ENCODE measurements at regions not wholly inside any gene's neighbourhood (a gene's known extent, or its start where the extent isn't known, plus 50 kb on each side); places are given as distances from the start of the nearest gene placed in this dataset.

- no peaks in the 10 kb centered on the region for H3K4me1 Mint-ChIP-seq (ENCODE audit: low read depth)
- H3K4me3 ChIP-seq (ENCODE audit: low read length): no peak overlapping the region
- no peak overlapping the region for H3K27ac ChIP-seq (ENCODE audit: low read depth in 1 of 2, low read length in 2 of 2)
- no peaks in the 10 kb centered on the region for H3K36me3 Mint-ChIP-seq (ENCODE audit: low read depth)
- no peak for DNase-seq
- H3K9me3 ChIP-seq (ENCODE audit: control insufficient read depth in 1 of 2, insufficient read depth in 1 of 2, low read length in 2 of 2): no peaks in the 10 kb centered on the region
- H3K4me3 Mint-ChIP-seq: no peak overlapping the region
- H3K36me3 ChIP-seq (ENCODE audit: insufficient read depth, low read length): no peaks in the 10 kb centered on the region
- POLR2A ChIA-PET: no interaction called here
- intact Hi-C loops (cut with DNase I, micrococcal nuclease): no loop called here
- CTCF ChIA-PET: no interaction called here
- TF ChIP-seq CTCF (IDR thresholded peaks at IDR 0.05): no peak
- no peaks in the 10 kb centered on the region for H3K27me3 ChIP-seq (ENCODE audit: control insufficient read depth in 1 of 2, insufficient read depth in 2 of 2, low read length in 2 of 2)
- H3K9me3 Mint-ChIP-seq: no peaks in the 10 kb centered on the region
- no peak overlapping the region for H3K27ac Mint-ChIP-seq
- no peaks in the 10 kb centered on the region for H3K4me1 ChIP-seq (ENCODE audit: insufficient read depth, low read length)
- no peak for ATAC-seq (ENCODE audit: poor library complexity)
- no peaks in the 10 kb centered on the region for H3K27me3 Mint-ChIP-seq
Measured at GRCh38 chr5:29061381-29061780, 2023.0 kb upstream of the CDH9 start.

GRCh38 chr5:29054694-29055093 is 2016.3 kb upstream of the CDH9 start:
- CTCF ChIA-PET: no interaction called here
- no peak for ATAC-seq (ENCODE audit: poor library complexity)
- Mint-ChIP-seq H3K9me3 (no peaks in the 10 kb centered on the region), H3K27ac (no peak overlapping the region), H3K4me1 (ENCODE audit: low read depth) (no peaks in the 10 kb centered on the region), H3K4me3 (no peak overlapping the region), H3K27me3 (no peaks in the 10 kb centered on the region), H3K36me3 (ENCODE audit: low read depth) (no peaks in the 10 kb centered on the region)
- no peak overlapping the region for H3K4me3 ChIP-seq (ENCODE audit: low read length)
- no peaks in the 10 kb centered on the region for H3K36me3 ChIP-seq (ENCODE audit: insufficient read depth, low read length)
- no peaks in the 10 kb centered on the region for H3K4me1 ChIP-seq (ENCODE audit: insufficient read depth, low read length)
- intact Hi-C loops (cut with DNase I, micrococcal nuclease): no loop called here
- no peaks in the 10 kb centered on the region for H3K9me3 ChIP-seq (ENCODE audit: control insufficient read depth in 1 of 2, insufficient read depth in 1 of 2, low read length in 2 of 2)
- no peak for DNase-seq
- no peak overlapping the region for H3K27ac ChIP-seq (ENCODE audit: low read depth in 1 of 2, low read length in 2 of 2)
- POLR2A ChIA-PET: no interaction called here
- H3K27me3 ChIP-seq (ENCODE audit: control insufficient read depth in 1 of 2, insufficient read depth in 2 of 2, low read length in 2 of 2): no peaks in the 10 kb centered on the region
- no peak for TF ChIP-seq CTCF (IDR thresholded peaks at IDR 0.05)

GRCh38 chr5:29054282-29054681 is 2015.9 kb upstream of the CDH9 start:
- H3K4me1 ChIP-seq (ENCODE audit: insufficient read depth, low read length): no peaks in the 10 kb centered on the region
- H3K9me3 ChIP-seq (ENCODE audit: control insufficient read depth in 1 of 2, insufficient read depth in 1 of 2, low read length in 2 of 2): no peaks in the 10 kb centered on the region
- intact Hi-C loops (cut with DNase I, micrococcal nuclease): no loop called here
- H3K4me3 ChIP-seq (ENCODE audit: low read length): no peak overlapping the region
- Mint-ChIP-seq H3K4me3 (no peak overlapping the region), H3K4me1 (ENCODE audit: low read depth) (no peaks in the 10 kb centered on the region), H3K27me3 (no peaks in the 10 kb centered on the region), H3K9me3 (no peaks in the 10 kb centered on the region), H3K36me3 (ENCODE audit: low read depth) (no peaks in the 10 kb centered on the region), H3K27ac (no peak overlapping the region)
- POLR2A ChIA-PET: no interaction called here
- CTCF ChIA-PET: no interaction called here
- H3K27ac ChIP-seq (ENCODE audit: low read depth in 1 of 2, low read length in 2 of 2): no peak overlapping the region
- ATAC-seq (ENCODE audit: poor library complexity): no peak
- TF ChIP-seq CTCF (IDR thresholded peaks at IDR 0.05): no peak
- no peaks in the 10 kb centered on the region for H3K27me3 ChIP-seq (ENCODE audit: control insufficient read depth in 1 of 2, insufficient read depth in 2 of 2, low read length in 2 of 2)
- no peak for DNase-seq
- H3K36me3 ChIP-seq (ENCODE audit: insufficient read depth, low read length): no peaks in the 10 kb centered on the region

All from CD4-positive, alpha-beta T cell (primary cell).